Progenitor cell of endocrine pancreas (in vitro differentiated cells): ENCODE measurements at regions not wholly inside any gene's neighbourhood (a gene's known extent, or its start where the extent isn't known, plus 50 kb on each side); places are given as distances from the start of the nearest gene placed in this dataset.

ENCODE experiments used
- DNase-seq: peaks from one replicate; pipeline ENCODE4 v3.0.0; 2021; ENCODE audit warnings: low spot score; ENCODE audit not compliant: unreplicated experiment
- H3K27ac Mint-ChIP-seq: 2 replicates; pipeline ENCODE4 v1.8.0; 2021; ENCODE audit warnings: mild to moderate bottlenecking, moderate library complexity, mixed read lengths
- H3K27me3 Mint-ChIP-seq: 2 replicates; pipeline ENCODE4 v1.8.0; 2021; ENCODE audit warnings: mixed read lengths
- H3K36me3 Mint-ChIP-seq: 2 replicates; pipeline ENCODE4 v1.8.0; 2022; ENCODE audit warnings: mixed read lengths; ENCODE audit not compliant: insufficient read depth
- H3K4me1 Mint-ChIP-seq: 2 replicates; pipeline ENCODE4 v1.8.0; 2021; ENCODE audit warnings: low read depth, mixed read lengths
- H3K4me3 Mint-ChIP-seq: 2 replicates; pipeline ENCODE4 v1.8.0; 2021; ENCODE audit warnings: low read depth, mild to moderate bottlenecking, moderate library complexity, mixed read lengths
- H3K9me3 Mint-ChIP-seq: 2 replicates; pipeline ENCODE4 v1.8.0; 2021; ENCODE audit warnings: low read depth, mixed read lengths
- TF ChIP-seq, protein P1 (sequence below): fragments of 200-600 bp; sonication (generic); IDR thresholded peaks from one replicate; pipeline ENCODE4 v1.5.0; 2021; ENCODE audit warnings: antibody characterized with exemption, mild to moderate bottlenecking; ENCODE audit not compliant: unreplicated experiment

DNA sequence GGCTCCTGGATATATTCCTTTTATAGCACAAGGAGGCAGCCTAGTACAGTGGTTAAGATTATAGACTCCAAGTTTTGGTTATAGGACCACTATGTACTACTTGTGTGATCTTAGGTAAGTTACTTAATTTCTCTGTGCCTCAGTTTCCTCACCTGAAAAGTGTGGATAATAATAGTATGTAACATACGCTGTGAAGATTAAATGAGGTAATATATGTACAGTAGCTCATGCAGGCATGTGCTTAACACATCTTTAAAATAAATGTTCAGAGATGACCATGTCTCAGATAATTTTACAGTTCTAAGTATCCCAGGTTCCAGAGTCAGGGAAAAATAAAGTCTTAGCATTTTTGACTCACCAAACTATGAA is 55.7 kb upstream of the TRABD2B start:
- Mint-ChIP-seq H3K4me1 (peaks cover 76% of the 10 kb centered on the region), H3K4me3 (no peak overlapping the region), H3K9me3 (no peaks in the 10 kb centered on the region), H3K27me3 (no peaks in the 10 kb centered on the region), H3K27ac (no peak overlapping the region), H3K36me3 (no peaks in the 10 kb centered on the region)
- TF ChIP-seq, protein P1, sequence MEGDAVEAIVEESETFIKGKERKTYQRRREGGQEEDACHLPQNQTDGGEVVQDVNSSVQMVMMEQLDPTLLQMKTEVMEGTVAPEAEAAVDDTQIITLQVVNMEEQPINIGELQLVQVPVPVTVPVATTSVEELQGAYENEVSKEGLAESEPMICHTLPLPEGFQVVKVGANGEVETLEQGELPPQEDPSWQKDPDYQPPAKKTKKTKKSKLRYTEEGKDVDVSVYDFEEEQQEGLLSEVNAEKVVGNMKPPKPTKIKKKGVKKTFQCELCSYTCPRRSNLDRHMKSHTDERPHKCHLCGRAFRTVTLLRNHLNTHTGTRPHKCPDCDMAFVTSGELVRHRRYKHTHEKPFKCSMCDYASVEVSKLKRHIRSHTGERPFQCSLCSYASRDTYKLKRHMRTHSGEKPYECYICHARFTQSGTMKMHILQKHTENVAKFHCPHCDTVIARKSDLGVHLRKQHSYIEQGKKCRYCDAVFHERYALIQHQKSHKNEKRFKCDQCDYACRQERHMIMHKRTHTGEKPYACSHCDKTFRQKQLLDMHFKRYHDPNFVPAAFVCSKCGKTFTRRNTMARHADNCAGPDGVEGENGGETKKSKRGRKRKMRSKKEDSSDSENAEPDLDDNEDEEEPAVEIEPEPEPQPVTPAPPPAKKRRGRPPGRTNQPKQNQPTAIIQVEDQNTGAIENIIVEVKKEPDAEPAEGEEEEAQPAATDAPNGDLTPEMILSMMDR, result no peak
- DNase-seq, result no peak

DNA sequence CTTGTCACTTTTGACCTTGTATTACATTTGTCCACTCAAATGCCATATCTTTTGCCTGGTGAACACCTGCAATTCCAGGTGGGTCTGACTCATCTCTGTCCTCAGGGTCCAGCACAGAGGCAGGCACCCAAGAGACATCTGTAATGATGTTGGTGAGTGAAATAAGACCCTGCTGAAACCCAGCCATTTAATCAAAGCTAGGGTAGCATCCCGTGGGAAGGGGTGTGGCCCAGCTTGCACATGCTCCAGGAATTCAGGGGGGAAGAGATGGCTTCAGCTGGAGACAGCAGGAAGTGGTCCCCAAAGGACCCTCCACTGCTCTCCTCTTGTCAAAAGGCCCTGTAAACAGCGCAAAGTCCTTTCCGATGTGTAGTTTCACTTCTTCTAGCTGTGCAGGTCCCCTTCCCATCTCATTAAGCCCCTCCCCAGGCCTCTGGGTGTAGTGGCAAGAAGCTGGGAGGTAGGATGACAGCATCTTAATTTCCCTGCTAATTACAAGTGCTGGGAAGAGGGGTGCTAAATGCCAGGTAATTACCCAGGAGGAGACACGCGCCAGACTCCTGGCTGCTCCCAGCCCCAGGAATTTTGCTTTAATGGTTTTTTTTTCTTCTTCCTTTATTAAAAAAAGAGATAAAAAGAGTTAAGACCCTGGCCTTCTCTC is 54.4 kb upstream of the TRABD2B start:
- H3K4me1 Mint-ChIP-seq, result peaks cover 76% of the 10 kb centered on the region
- no peak for DNase-seq
- no peaks in the 10 kb centered on the region for H3K36me3 Mint-ChIP-seq
- H3K27me3 Mint-ChIP-seq, result no peaks in the 10 kb centered on the region
- H3K9me3 Mint-ChIP-seq, result no peaks in the 10 kb centered on the region
- peak overlapping the region; percentile 69 for H3K27ac Mint-ChIP-seq
- no peak overlapping the region for H3K4me3 Mint-ChIP-seq
- TF ChIP-seq, protein P1, result no peak

DNA sequence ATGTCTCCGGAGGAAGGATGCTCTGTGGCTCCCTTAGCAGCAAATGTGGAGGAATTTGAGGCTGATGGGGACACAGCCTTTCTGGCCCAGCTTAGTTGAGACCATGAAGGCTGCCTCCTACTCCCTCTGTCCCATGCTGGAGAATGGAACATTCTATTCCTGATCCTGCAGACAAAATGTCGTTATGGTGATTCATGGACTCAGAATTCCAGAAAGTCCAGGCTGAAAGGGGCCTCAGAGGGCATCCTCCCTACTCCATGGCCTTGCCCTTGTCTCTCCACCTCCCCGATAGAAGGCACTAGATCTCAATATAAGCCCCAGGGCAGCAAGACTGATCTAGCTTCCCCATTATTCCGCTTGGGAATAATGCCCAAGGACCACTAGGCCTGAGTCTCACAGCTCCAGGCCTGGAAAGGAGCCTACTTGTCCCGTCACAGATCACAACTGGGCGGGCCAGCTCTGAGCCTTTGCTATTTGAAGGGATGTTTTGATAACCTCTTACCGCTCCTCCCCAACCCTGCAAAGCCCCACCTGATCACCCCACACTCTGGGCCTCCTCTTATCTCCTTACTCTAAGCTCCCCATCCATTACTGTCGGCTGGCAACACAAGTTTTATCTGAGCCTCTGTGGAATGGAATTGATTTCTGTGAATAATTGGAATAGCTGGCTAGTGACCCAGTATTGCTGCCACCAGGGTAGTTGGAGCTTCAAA is 52.8 kb upstream of the TRABD2B start:
- peak; percentile 16 for DNase-seq
- H3K9me3 Mint-ChIP-seq, result no peaks in the 10 kb centered on the region
- peak overlapping the region; percentile 73 for H3K27ac Mint-ChIP-seq
- H3K4me3 Mint-ChIP-seq, result peak overlapping the region; percentile 12
- H3K36me3 Mint-ChIP-seq, result no peaks in the 10 kb centered on the region
- peaks cover 2% of the 10 kb centered on the region for H3K27me3 Mint-ChIP-seq
- TF ChIP-seq, protein P1, result no peak
- H3K4me1 Mint-ChIP-seq, result peaks cover 62% of the 10 kb centered on the region

DNA sequence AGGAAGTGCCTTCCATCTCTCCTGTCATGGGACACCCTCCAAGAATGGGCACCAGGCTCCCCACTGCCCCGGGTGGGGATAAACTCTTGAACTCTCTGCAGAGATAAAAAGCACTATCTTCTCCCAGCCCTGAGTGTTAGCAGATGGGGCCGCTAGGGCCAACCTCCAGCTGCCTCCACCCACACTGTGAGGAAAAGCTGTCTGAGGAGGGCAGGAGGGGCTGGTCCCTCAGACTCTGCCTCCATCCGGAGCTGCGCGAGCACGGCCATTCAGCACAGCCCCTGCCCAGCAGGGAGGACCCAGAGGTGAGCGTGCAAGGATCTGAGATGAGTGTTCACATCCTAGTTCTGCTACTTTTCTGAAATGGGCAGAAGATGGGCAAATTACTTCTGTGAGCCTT is 51.8 kb upstream of the TRABD2B start:
- Mint-ChIP-seq H3K27ac (no peak overlapping the region), H3K4me1 (peaks cover 52% of the 10 kb centered on the region), H3K27me3 (peaks cover 2% of the 10 kb centered on the region), H3K36me3 (no peaks in the 10 kb centered on the region), H3K9me3 (no peaks in the 10 kb centered on the region), H3K4me3 (no peak overlapping the region)
- TF ChIP-seq, protein P1, result no peak
- no peak for DNase-seq

DNA sequence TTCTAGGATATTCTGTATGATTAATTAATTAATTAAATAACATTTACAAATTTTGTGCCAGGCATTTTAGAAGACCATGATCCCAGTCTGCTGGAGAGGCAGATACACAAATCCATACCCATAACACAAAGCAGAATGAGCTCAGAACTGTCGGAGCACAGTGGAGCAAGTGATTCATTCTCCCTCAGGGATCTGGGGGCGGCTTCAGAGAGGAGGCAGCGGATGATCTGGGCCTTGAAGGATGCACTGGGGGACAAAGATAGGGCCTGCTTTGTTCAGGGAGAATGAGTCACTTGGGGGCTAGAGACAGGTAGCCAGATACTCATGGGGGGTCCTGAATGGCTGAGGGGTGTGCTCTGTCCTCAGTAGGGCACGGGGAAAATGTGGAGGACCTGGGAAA is 50.9 kb upstream of the TRABD2B start:
- TF ChIP-seq, protein P1, result no peak
- H3K4me3 Mint-ChIP-seq, result no peak overlapping the region
- H3K9me3 Mint-ChIP-seq, result no peaks in the 10 kb centered on the region
- H3K27ac Mint-ChIP-seq, result no peak overlapping the region
- H3K36me3 Mint-ChIP-seq, result no peaks in the 10 kb centered on the region
- no peak for DNase-seq
- peaks cover 2% of the 10 kb centered on the region for H3K27me3 Mint-ChIP-seq
- H3K4me1 Mint-ChIP-seq, result peaks cover 56% of the 10 kb centered on the region
